ENCODE measurements at regions not wholly inside any gene's neighbourhood (a gene's known extent, or its start where the extent isn't known, plus 50 kb on each side); places are given as distances from the start of the nearest gene placed in this dataset.

DNA sequence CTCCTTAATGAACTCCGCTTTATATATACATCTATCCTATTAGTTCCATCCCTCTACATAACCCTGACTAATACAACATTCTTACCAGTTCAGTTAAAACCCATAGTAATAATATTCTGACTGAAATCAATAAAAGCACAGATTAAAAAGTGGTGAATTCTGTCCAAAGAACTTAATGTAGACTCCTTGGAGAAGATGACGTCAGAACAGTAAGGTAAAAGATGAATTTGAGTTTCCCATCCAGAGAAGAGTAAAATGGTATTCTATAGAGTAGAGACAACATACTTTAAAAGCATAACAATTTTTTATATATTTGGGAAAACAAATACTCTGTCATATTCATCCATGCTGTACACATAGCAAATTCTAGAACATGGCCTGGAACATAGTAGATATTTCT lies 418.0 kb upstream of the SYT1 start:
- TF ChIP-seq EZH2phosphoT487 (IDR thresholded peaks at IDR 0.05; ENCODE audit: borderline replicate concordance) = no peak
- TF ChIP-seq, protein P1, sequence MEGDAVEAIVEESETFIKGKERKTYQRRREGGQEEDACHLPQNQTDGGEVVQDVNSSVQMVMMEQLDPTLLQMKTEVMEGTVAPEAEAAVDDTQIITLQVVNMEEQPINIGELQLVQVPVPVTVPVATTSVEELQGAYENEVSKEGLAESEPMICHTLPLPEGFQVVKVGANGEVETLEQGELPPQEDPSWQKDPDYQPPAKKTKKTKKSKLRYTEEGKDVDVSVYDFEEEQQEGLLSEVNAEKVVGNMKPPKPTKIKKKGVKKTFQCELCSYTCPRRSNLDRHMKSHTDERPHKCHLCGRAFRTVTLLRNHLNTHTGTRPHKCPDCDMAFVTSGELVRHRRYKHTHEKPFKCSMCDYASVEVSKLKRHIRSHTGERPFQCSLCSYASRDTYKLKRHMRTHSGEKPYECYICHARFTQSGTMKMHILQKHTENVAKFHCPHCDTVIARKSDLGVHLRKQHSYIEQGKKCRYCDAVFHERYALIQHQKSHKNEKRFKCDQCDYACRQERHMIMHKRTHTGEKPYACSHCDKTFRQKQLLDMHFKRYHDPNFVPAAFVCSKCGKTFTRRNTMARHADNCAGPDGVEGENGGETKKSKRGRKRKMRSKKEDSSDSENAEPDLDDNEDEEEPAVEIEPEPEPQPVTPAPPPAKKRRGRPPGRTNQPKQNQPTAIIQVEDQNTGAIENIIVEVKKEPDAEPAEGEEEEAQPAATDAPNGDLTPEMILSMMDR (conservative IDR thresholded peaks at IDR 0.05; ENCODE audit: low read length) = no peak

Measured in Loucy (cell line).